Thymus (tissue), 11 donors: ENCODE measurements at regions not wholly inside any gene's neighbourhood (a gene's known extent, or its start where the extent isn't known, plus 50 kb on each side); places are given as distances from the start of the nearest gene placed in this dataset.
"Not testable (repeated sequence)": the region's sequence is repeated elsewhere in the genome, so short reads cannot be mapped to it uniquely, and the experiment has no call there.

Experiments used
- DNase-seq, 9 donors: peaks; one replicate each; pipeline ENCODE4 v3.0.0-alpha.2; 2013; ENCODE audit warnings: low spot score in 9 of 9, low read depth in 6 of 9, missing footprints in 1 of 9
- H3K27ac ChIP-seq, 2 donors: one replicate each; pipeline ENCODE4 v1.5.1; 2013; ENCODE audit warnings: control low read depth in 1 of 2, low read depth in 1 of 2, low read length in 1 of 2, mild to moderate bottlenecking in 1 of 2, moderate library complexity in 1 of 2
- H3K27me3 ChIP-seq, 2 donors: one replicate each; pipeline ENCODE4 v1.5.1; 2013; ENCODE audit warnings: low read length in 1 of 2; ENCODE audit not compliant: control insufficient read depth in 2 of 2, insufficient read depth in 1 of 2
- H3K36me3 ChIP-seq, 2 donors: one replicate each; pipeline ENCODE4 v1.5.1; 2013; ENCODE audit warnings: low read length in 1 of 2, mild to moderate bottlenecking in 1 of 2, moderate library complexity in 1 of 2; ENCODE audit not compliant: control insufficient read depth in 2 of 2, insufficient read depth in 2 of 2
- H3K4me1 ChIP-seq, 2 donors: one replicate each; pipeline ENCODE4 v1.5.1; 2013; ENCODE audit warnings: low read length in 2 of 2; ENCODE audit not compliant: control insufficient read depth in 2 of 2, insufficient read depth in 2 of 2
- H3K4me3 ChIP-seq, 2 donors: one replicate each; pipeline ENCODE4 v1.5.1; 2013; ENCODE audit warnings: low read length in 2 of 2, control low read depth in 1 of 2, mild to moderate bottlenecking in 1 of 2
- H3K9me3 ChIP-seq, 2 donors: one replicate each; pipeline ENCODE4 v1.5.1; 2013; ENCODE audit warnings: low read length in 1 of 2, mild to moderate bottlenecking in 1 of 2; ENCODE audit not compliant: control insufficient read depth in 2 of 2, insufficient read depth in 1 of 2
- WGBS: extraction: QIAGEN DNeasy Blood & Tissue Kit; methylation state at CpG from one replicate; pipeline ENCODE4 v1.1.7; 2013; 5-methylcytosine and 5-hydroxymethylcytosine counted together
- donor health status: healthy.

- Histone ChIP-seq H3K4me3 (no peak overlapping the region), H3K9me3 (no peaks in the 10 kb centered on the region), H3K36me3 (no peaks in the 10 kb centered on the region), H3K27ac (no peak overlapping the region), H3K27me3 (no peaks in the 10 kb centered on the region), H3K4me1 (no peaks in the 10 kb centered on the region)
- 80% methylated on average over 2 of the region's 2 CpGs for WGBS
- no peak for DNase-seq
Measured at GRCh38 chr16:52677501-52677900, 130.6 kb upstream of the TOX3 start.

GRCh38 chr16:52676959-52677358 lies 130.0 kb upstream of the TOX3 start:
- H3K4me3 ChIP-seq: no peak overlapping the region
- H3K4me1 ChIP-seq: no peaks in the 10 kb centered on the region
- H3K27ac ChIP-seq: no peak overlapping the region
- H3K36me3 ChIP-seq: no peaks in the 10 kb centered on the region
- no peak for DNase-seq
- H3K27me3 ChIP-seq: no peaks in the 10 kb centered on the region
- no peaks in the 10 kb centered on the region for H3K9me3 ChIP-seq

GRCh38 chr16:52671590-52671989 lies 124.6 kb upstream of the TOX3 start:
- 62% methylated on average over 1 of the region's 1 CpG for WGBS
- H3K4me1 ChIP-seq: no peaks in the 10 kb centered on the region
- H3K9me3 ChIP-seq: no peaks in the 10 kb centered on the region
- no peak overlapping the region for H3K4me3 ChIP-seq
- no peak for DNase-seq
- H3K27ac ChIP-seq: no peak overlapping the region
- no peaks in the 10 kb centered on the region for H3K36me3 ChIP-seq
- H3K27me3 ChIP-seq: no peaks in the 10 kb centered on the region

- no peak overlapping the region for H3K4me3 ChIP-seq
- DNase-seq: no peak
- no peak overlapping the region for H3K27ac ChIP-seq
- no peaks in the 10 kb centered on the region for H3K27me3 ChIP-seq
- H3K36me3 ChIP-seq: no peaks in the 10 kb centered on the region
- no peaks in the 10 kb centered on the region for H3K4me1 ChIP-seq
- peaks cover 0 to 9% of the 10 kb centered on the region in 2 donors for H3K9me3 ChIP-seq
- WGBS: 91% methylated on average over 3 of the region's 3 CpGs
Measured at GRCh38 chr16:52657924-52658323, 111.0 kb upstream of the TOX3 start.

- DNase-seq, H3K27ac ChIP-seq, H3K4me3 ChIP-seq, H3K4me1 ChIP-seq, H3K36me3 ChIP-seq, H3K27me3 ChIP-seq, H3K9me3 ChIP-seq: not testable (repeated sequence)
- 84% methylated on average over 7 of the region's 7 CpGs for WGBS
Measured at GRCh38 chr16:52655916-52656315, 109.0 kb upstream of the TOX3 start.

- not testable (repeated sequence) for H3K4me3 ChIP-seq, H3K9me3 ChIP-seq, H3K27me3 ChIP-seq, H3K4me1 ChIP-seq, H3K27ac ChIP-seq, DNase-seq, H3K36me3 ChIP-seq
- 97% methylated on average over 17 of the region's 17 CpGs for WGBS
Measured at GRCh38 chr16:52655156-52655555, 108.2 kb upstream of the TOX3 start.

GRCh38 chr16:52652033-52652432 lies 105.1 kb upstream of the TOX3 start:
- H3K36me3 ChIP-seq: no peaks in the 10 kb centered on the region
- WGBS: 92% methylated on average over 4 of the region's 4 CpGs
- no peak overlapping the region for H3K4me3 ChIP-seq
- DNase-seq: no peak
- H3K27me3 ChIP-seq: no peaks in the 10 kb centered on the region
- H3K4me1 ChIP-seq: no peaks in the 10 kb centered on the region
- H3K27ac ChIP-seq: no peak overlapping the region
- H3K9me3 ChIP-seq: no peaks in the 10 kb centered on the region

GRCh38 chr16:52650789-52651188 lies 103.8 kb upstream of the TOX3 start:
- Histone ChIP-seq H3K36me3 (no peaks in the 10 kb centered on the region), H3K4me1 (no peaks in the 10 kb centered on the region), H3K4me3 (no peak overlapping the region), H3K9me3 (no peaks in the 10 kb centered on the region), H3K27me3 (no peaks in the 10 kb centered on the region), H3K27ac (no peak overlapping the region)
- no peak for DNase-seq
- 82% methylated on average over 3 of the region's 3 CpGs for WGBS

- Histone ChIP-seq H3K4me1 (no peaks in the 10 kb centered on the region), H3K27me3 (no peaks in the 10 kb centered on the region), H3K9me3 (no peaks in the 10 kb centered on the region), H3K4me3 (no peak overlapping the region), H3K27ac (no peak overlapping the region), H3K36me3 (no peaks in the 10 kb centered on the region)
- DNase-seq: no peak
- 91% methylated on average over 3 of the region's 3 CpGs for WGBS
Measured at GRCh38 chr16:52650318-52650717, 103.4 kb upstream of the TOX3 start.

GRCh38 chr16:52649870-52650269 lies 102.9 kb upstream of the TOX3 start:
- no peak for DNase-seq
- H3K27ac ChIP-seq: no peak overlapping the region
- H3K36me3 ChIP-seq: no peaks in the 10 kb centered on the region
- H3K4me3 ChIP-seq: no peak overlapping the region
- no peaks in the 10 kb centered on the region for H3K27me3 ChIP-seq
- H3K9me3 ChIP-seq: no peaks in the 10 kb centered on the region
- WGBS: 83% methylated on average over 1 of the region's 1 CpG
- H3K4me1 ChIP-seq: no peaks in the 10 kb centered on the region
